Gastrocnemius medialis (tissue), 4 donors: ENCODE measurements at regions not wholly inside any gene's neighbourhood (a gene's known extent, or its start where the extent isn't known, plus 50 kb on each side); places are given as distances from the start of the nearest gene placed in this dataset.

Experiments
- CTCF ChIP-seq, 5 experiments: fragments of 450-650 bp in 3 of 5; fragments of 200-600 bp in 2 of 5; sonication (generic) in 2 of 5; IDR thresholded peaks in 4 of 5; conservative IDR thresholded peaks in 1 of 5; 1 replicate in 4 of 5; 2 replicates in 1 of 5; pipeline ENCODE4 v1.5.1; 2016 to 2019; ENCODE audit warnings: antibody characterized with exemption in 5 of 5, mild to moderate bottlenecking in 3 of 5, moderate library complexity in 3 of 5
- POLR2A ChIP-seq, 2 donors: fragments of 450-650 bp; IDR thresholded peaks; one replicate each; pipeline ENCODE4 v1.6.1; 2017; ENCODE audit warnings: antibody characterized with exemption in 2 of 2, mild to moderate bottlenecking in 2 of 2, moderate library complexity in 2 of 2

- no peak for TF ChIP-seq CTCF (IDR thresholded peaks at IDR 0.05 in 4 of 5, conservative IDR thresholded peaks at IDR 0.05 in 1 of 5)
- no peak for TF ChIP-seq POLR2A (IDR thresholded peaks at IDR 0.05)
Measured at GRCh38 chr4:27930291-27930690, 1069.7 kb downstream of the STIM2 start.
